Osteocyte (in vitro differentiated cells): ENCODE measurements at regions not wholly inside any gene's neighbourhood (a gene's known extent, or its start where the extent isn't known, plus 50 kb on each side); places are given as distances from the start of the nearest gene placed in this dataset.

Experiments used
- DNase-seq: peaks from one replicate; pipeline ENCODE4 v3.0.0; 2021; ENCODE audit warnings: mixed read lengths; ENCODE audit not compliant: unreplicated experiment; ENCODE audit errors: extremely low spot score
- H3K27ac Mint-ChIP-seq: one replicate; pipeline ENCODE4 v1.8.0; 2021; ENCODE audit warnings: mild to moderate bottlenecking, mixed read lengths; ENCODE audit not compliant: unreplicated experiment
- H3K27me3 Mint-ChIP-seq: one replicate; pipeline ENCODE4 v1.8.0; 2021; ENCODE audit warnings: mixed read lengths; ENCODE audit not compliant: unreplicated experiment
- H3K36me3 Mint-ChIP-seq: one replicate; pipeline ENCODE4 v1.8.0; 2021; ENCODE audit warnings: mixed read lengths; ENCODE audit not compliant: unreplicated experiment
- H3K4me1 Mint-ChIP-seq: one replicate; pipeline ENCODE4 v1.8.0; 2021; ENCODE audit warnings: mixed read lengths; ENCODE audit not compliant: unreplicated experiment
- H3K4me3 Mint-ChIP-seq: one replicate; pipeline ENCODE4 v1.8.0; 2021; ENCODE audit warnings: mild to moderate bottlenecking, moderate library complexity, mixed read lengths; ENCODE audit not compliant: unreplicated experiment
- H3K9me3 Mint-ChIP-seq: one replicate; pipeline ENCODE4 v1.8.0; 2021; ENCODE audit warnings: mixed read lengths; ENCODE audit not compliant: unreplicated experiment
- TF ChIP-seq, protein P1 (sequence below): fragments of 200-600 bp; sonication (generic); IDR thresholded peaks from 2 replicates; pipeline ENCODE4 v1.5.0; 2021; ENCODE audit warnings: antibody characterized with exemption, mild to moderate bottlenecking, moderate library complexity

DNA sequence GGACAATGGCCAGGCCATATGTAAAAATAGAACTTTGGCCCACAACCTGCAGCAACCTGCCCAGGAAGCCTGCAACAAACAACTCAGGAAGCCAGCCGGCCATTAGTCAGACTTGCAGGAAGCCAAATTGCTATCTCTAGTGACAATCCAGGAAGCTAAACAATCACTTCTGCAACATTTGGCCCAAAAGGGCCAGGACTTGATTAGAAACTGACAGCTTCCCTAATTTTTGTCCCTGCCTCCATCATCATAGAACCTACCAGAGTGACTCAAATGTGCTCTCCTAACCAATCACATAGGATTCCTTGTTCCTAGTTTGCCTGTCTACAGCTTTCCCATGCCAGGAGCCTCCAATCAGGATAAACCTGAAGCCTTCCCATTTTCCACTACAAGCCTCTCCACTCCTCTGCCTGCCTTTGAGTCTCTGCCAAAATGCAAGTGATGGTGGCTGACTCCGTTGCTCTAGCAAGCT lies 639.3 kb downstream of the PTPRU start:
- Mint-ChIP-seq H3K4me1 (no peaks in the 10 kb centered on the region), H3K36me3 (no peaks in the 10 kb centered on the region), H3K4me3 (no peak overlapping the region), H3K9me3 (no peaks in the 10 kb centered on the region), H3K27ac (no peak overlapping the region), H3K27me3 (peaks cover 4% of the 10 kb centered on the region)
- DNase-seq: no peak
- TF ChIP-seq, protein P1, sequence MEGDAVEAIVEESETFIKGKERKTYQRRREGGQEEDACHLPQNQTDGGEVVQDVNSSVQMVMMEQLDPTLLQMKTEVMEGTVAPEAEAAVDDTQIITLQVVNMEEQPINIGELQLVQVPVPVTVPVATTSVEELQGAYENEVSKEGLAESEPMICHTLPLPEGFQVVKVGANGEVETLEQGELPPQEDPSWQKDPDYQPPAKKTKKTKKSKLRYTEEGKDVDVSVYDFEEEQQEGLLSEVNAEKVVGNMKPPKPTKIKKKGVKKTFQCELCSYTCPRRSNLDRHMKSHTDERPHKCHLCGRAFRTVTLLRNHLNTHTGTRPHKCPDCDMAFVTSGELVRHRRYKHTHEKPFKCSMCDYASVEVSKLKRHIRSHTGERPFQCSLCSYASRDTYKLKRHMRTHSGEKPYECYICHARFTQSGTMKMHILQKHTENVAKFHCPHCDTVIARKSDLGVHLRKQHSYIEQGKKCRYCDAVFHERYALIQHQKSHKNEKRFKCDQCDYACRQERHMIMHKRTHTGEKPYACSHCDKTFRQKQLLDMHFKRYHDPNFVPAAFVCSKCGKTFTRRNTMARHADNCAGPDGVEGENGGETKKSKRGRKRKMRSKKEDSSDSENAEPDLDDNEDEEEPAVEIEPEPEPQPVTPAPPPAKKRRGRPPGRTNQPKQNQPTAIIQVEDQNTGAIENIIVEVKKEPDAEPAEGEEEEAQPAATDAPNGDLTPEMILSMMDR: no peak

DNA sequence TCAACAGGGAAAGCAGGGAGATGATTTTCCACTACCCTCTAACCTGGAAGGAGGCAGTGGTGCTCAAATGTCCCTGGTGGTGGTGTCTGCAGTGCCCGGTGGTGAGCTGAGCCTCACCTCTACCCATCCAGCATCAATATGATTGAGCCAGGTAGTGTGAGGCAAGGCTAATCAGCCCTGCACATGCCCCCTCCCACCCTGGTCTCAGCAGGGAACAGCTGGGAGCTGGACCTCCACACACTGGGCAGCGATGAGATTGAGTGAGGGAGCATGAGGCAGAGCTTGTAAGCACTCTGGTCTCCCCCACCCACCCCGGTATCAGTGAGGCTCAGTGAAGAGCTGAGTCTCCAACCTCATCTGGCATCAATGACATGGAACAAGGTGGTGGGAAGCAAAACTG lies 634.3 kb downstream of the PTPRU start:
- H3K4me1 Mint-ChIP-seq: no peaks in the 10 kb centered on the region
- peaks cover 6% of the 10 kb centered on the region for H3K9me3 Mint-ChIP-seq
- H3K4me3 Mint-ChIP-seq: no peak overlapping the region
- no peaks in the 10 kb centered on the region for H3K36me3 Mint-ChIP-seq
- DNase-seq: no peak
- TF ChIP-seq, protein P1: no peak
- no peak overlapping the region for H3K27ac Mint-ChIP-seq
- peaks cover 2% of the 10 kb centered on the region for H3K27me3 Mint-ChIP-seq

DNA sequence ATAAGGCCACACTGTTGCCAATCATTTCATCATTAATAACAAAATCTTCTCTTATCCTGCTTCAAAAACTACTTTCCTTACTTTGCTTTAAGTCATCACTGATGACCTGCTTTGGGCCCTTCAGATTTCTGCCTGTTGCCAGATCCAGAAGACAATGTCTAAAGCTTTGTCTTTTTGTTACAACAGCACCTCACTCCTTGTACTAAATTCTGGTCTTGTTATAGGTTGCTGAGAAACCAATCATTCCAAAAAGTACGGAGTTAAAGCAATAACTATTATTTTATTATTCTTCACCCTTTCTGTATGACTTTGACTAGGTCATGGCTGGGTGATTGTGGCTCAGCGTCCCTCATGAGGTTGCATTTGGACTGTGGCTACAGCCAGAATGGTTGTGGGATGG lies 633.5 kb downstream of the PTPRU start:
- TF ChIP-seq, protein P1: no peak
- Mint-ChIP-seq H3K4me1 (no peaks in the 10 kb centered on the region), H3K36me3 (no peaks in the 10 kb centered on the region), H3K9me3 (peaks cover 6% of the 10 kb centered on the region), H3K27me3 (peaks cover under 1% of the 10 kb centered on the region), H3K4me3 (no peak overlapping the region), H3K27ac (no peak overlapping the region)
- DNase-seq: no peak

DNA sequence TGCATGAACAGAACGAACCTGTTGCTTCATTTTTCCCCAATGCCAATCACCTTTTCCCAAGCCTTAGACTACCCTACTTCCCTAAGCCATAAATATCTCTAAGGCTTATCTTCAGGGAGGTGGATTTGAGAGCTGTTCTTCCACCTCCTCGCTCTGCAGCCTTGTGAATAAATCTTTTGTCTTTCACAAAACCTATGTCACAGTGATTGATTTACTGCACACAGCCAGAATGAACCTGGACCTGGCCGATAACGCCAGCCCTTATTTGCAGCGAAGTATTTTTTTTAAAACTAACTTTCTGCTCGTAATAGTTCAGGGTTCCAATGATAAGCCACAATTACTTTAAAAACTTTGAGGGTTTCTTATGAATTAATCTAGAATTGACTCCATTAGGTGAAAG lies 632.6 kb downstream of the PTPRU start:
- no peaks in the 10 kb centered on the region for H3K36me3 Mint-ChIP-seq
- no peak for DNase-seq
- no peak overlapping the region for H3K4me3 Mint-ChIP-seq
- no peaks in the 10 kb centered on the region for H3K27me3 Mint-ChIP-seq
- TF ChIP-seq, protein P1: no peak
- H3K4me1 Mint-ChIP-seq: no peaks in the 10 kb centered on the region
- peaks cover 6% of the 10 kb centered on the region for H3K9me3 Mint-ChIP-seq
- no peak overlapping the region for H3K27ac Mint-ChIP-seq

DNA sequence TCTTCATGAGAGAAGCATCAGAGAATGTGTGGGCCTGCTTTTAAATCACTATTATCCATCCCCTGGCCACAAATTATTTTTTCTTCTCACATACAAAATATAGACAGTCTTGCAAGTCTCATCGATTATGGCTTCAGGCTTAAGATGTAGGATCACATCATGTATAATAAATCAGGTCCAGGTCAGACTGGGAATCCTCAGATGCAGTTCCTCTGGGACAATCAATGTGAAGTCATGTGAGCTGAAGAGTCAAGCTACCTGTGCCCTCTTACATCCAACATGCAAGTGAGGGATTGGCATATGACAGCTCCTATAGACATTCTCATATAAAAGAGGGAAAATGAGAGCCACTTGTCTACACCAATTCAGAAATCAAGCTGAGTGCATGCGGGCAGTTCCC lies 631.8 kb downstream of the PTPRU start:
- no peaks in the 10 kb centered on the region for H3K36me3 Mint-ChIP-seq
- H3K27me3 Mint-ChIP-seq: no peaks in the 10 kb centered on the region
- H3K4me1 Mint-ChIP-seq: no peaks in the 10 kb centered on the region
- TF ChIP-seq, protein P1: no peak
- no peak overlapping the region for H3K4me3 Mint-ChIP-seq
- no peak overlapping the region for H3K27ac Mint-ChIP-seq
- no peak for DNase-seq
- H3K9me3 Mint-ChIP-seq: peaks cover 6% of the 10 kb centered on the region
